ENCODE measurements at regions not wholly inside any gene's neighbourhood (a gene's known extent, or its start where the extent isn't known, plus 50 kb on each side); places are given as distances from the start of the nearest gene placed in this dataset.

- Histone ChIP-seq H3K4me1 (peaks cover 0 to 10% of the 10 kb centered on the region in 2 donors), H3K9me3 (peaks cover 0 to 5% of the 10 kb centered on the region in 2 donors), H3K27ac (peak overlapping the region in 1 of 2 donors; percentile 39), H3K4me3 (peak overlapping the region; percentile 14 to 38), H3K27me3 (peaks cover 38 to 54% of the 10 kb centered on the region in 2 donors), H3K36me3 (no peaks in the 10 kb centered on the region)
- no peak for TF ChIP-seq CTCF (IDR thresholded peaks at IDR 0.05)
- ATAC-seq (no peak), DNase-seq (peak in 2 of 4 donors; percentile 14 to 22)
- intact Hi-C loops (cut with DNase I) = no loop called here
Measured at GRCh38 chr1:65527190-65527589, 106.7 kb downstream of the LEPR start.

- H3K4me3 ChIP-seq = peak overlapping the region; percentile 14 to 38
- no peak for ATAC-seq
Measured at GRCh38 chr1:65527707-65528503, 107.4 kb downstream of the LEPR start.

GRCh38 chr1:65531972-65532570, 111.6 kb downstream of the LEPR start:
- Histone ChIP-seq H3K9me3 (peaks cover 0 to 11% of the 10 kb centered on the region in 2 donors), H3K4me3 (no peak overlapping the region), H3K36me3 (no peaks in the 10 kb centered on the region), H3K4me1 (no peaks in the 10 kb centered on the region), H3K27me3 (peaks cover 7 to 12% of the 10 kb centered on the region in 2 donors), H3K27ac (no peak overlapping the region)
- ATAC-seq (no peak), DNase-seq (no peak)
- intact Hi-C loops (cut with DNase I) = no loop called here
- no peak for TF ChIP-seq CTCF (IDR thresholded peaks at IDR 0.05)

More at GRCh38 chr1:65527707-65528503, 107.4 kb downstream of the LEPR start:
- Histone ChIP-seq H3K9me3 (peaks cover 0 to 6% of the 10 kb centered on the region in 2 donors), H3K4me1 (peaks cover 0 to 10% of the 10 kb centered on the region in 2 donors), H3K36me3 (no peaks in the 10 kb centered on the region), H3K27me3 (peaks cover 38 to 54% of the 10 kb centered on the region in 2 donors), H3K27ac (peak overlapping the region in 1 of 2 donors; percentile 39)
- intact Hi-C loops (cut with DNase I) = no loop called here
- peak in 1 of 4 donors; percentile 14 for DNase-seq
- peak; percentile 22 to 26 for TF ChIP-seq CTCF (IDR thresholded peaks at IDR 0.05)

- Histone ChIP-seq H3K27ac (no peak overlapping the region), H3K27me3 (no peaks in the 10 kb centered on the region), H3K9me3 (peaks cover 0 to 11% of the 10 kb centered on the region in 2 donors), H3K4me3 (no peak overlapping the region), H3K4me1 (peaks cover 0 to 18% of the 10 kb centered on the region in 2 donors), H3K36me3 (no peaks in the 10 kb centered on the region)
- intact Hi-C loops (cut with DNase I) = no loop called here
- ATAC-seq = no peak
- no peak for TF ChIP-seq CTCF (IDR thresholded peaks at IDR 0.05)
- no peak for DNase-seq
Measured at GRCh38 chr1:65535981-65536380, 115.5 kb downstream of the LEPR start.

GRCh38 chr1:65538086-65538485, 117.6 kb downstream of the LEPR start:
- H3K4me1 ChIP-seq = peaks cover 0 to 18% of the 10 kb centered on the region in 2 donors
- DNase-seq (no peak), ATAC-seq (no peak)
- TF ChIP-seq CTCF (IDR thresholded peaks at IDR 0.05) = no peak
- peaks cover 0 to 5% of the 10 kb centered on the region in 2 donors for H3K9me3 ChIP-seq
- no peak overlapping the region for H3K4me3 ChIP-seq
- no peaks in the 10 kb centered on the region for H3K27me3 ChIP-seq
- H3K27ac ChIP-seq = peak overlapping the region in 1 of 2 donors; percentile 38
- intact Hi-C loops (cut with DNase I) = no loop called here
- no peaks in the 10 kb centered on the region for H3K36me3 ChIP-seq

All from left lung (tissue), 4 donors.